Type B pancreatic cell (in vitro differentiated cells): ENCODE measurements at regions not wholly inside any gene's neighbourhood (a gene's known extent, or its start where the extent isn't known, plus 50 kb on each side); places are given as distances from the start of the nearest gene placed in this dataset.

Experiments
- DNase-seq: peaks from one replicate; pipeline ENCODE4 v3.0.0; 2021; ENCODE audit warnings: mixed read lengths; ENCODE audit not compliant: unreplicated experiment; ENCODE audit errors: extremely low spot score
- H3K27ac Mint-ChIP-seq: 2 replicates; pipeline ENCODE4 v1.8.0; 2021; ENCODE audit warnings: mild to moderate bottlenecking, mixed read lengths
- H3K27me3 Mint-ChIP-seq: 2 replicates; pipeline ENCODE4 v1.8.0; 2021; ENCODE audit warnings: mixed read lengths
- H3K36me3 Mint-ChIP-seq: 2 replicates; pipeline ENCODE4 v1.8.0; 2021; ENCODE audit warnings: mixed read lengths
- H3K4me1 Mint-ChIP-seq: one replicate; pipeline ENCODE4 v1.8.0; 2021; ENCODE audit warnings: mixed read lengths; ENCODE audit not compliant: unreplicated experiment
- H3K4me3 Mint-ChIP-seq: 2 replicates; pipeline ENCODE4 v1.8.0; 2021; ENCODE audit warnings: mild to moderate bottlenecking, mixed read lengths
- H3K9me3 Mint-ChIP-seq: 2 replicates; pipeline ENCODE4 v1.8.0; 2021; ENCODE audit warnings: mixed read lengths
- TF ChIP-seq, protein P1 (sequence below): fragments of 200-600 bp; sonication (generic); conservative IDR thresholded peaks from 2 replicates; pipeline ENCODE4 v1.5.0; 2021; ENCODE audit warnings: antibody characterized with exemption, mild to moderate bottlenecking

DNA sequence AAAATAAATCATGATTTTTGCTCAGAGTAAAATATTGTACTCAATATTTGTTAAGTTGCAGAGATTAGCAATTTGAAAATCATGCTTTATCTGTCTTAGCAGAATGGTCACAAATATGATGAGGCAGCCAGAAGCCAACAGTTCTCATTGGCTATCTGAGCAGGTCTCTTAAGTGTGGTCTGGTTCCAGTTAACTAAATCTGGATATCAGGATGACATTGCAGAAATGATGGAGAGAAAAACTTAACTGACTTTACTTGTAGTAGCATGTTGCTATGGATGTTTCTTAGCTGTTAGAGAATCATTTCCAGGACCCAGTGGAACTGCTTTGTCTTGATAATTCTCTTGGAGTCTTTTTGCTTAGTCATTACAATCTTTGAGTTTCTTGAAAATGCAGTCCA, 1070.3 kb downstream of the JRKL start:
- Mint-ChIP-seq H3K27ac (no peak overlapping the region), H3K9me3 (peaks cover 8% of the 10 kb centered on the region), H3K4me3 (no peak overlapping the region), H3K4me1 (no peaks in the 10 kb centered on the region), H3K36me3 (no peaks in the 10 kb centered on the region), H3K27me3 (no peaks in the 10 kb centered on the region)
- no peak for DNase-seq
- TF ChIP-seq, protein P1, sequence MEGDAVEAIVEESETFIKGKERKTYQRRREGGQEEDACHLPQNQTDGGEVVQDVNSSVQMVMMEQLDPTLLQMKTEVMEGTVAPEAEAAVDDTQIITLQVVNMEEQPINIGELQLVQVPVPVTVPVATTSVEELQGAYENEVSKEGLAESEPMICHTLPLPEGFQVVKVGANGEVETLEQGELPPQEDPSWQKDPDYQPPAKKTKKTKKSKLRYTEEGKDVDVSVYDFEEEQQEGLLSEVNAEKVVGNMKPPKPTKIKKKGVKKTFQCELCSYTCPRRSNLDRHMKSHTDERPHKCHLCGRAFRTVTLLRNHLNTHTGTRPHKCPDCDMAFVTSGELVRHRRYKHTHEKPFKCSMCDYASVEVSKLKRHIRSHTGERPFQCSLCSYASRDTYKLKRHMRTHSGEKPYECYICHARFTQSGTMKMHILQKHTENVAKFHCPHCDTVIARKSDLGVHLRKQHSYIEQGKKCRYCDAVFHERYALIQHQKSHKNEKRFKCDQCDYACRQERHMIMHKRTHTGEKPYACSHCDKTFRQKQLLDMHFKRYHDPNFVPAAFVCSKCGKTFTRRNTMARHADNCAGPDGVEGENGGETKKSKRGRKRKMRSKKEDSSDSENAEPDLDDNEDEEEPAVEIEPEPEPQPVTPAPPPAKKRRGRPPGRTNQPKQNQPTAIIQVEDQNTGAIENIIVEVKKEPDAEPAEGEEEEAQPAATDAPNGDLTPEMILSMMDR, result no peak

DNA sequence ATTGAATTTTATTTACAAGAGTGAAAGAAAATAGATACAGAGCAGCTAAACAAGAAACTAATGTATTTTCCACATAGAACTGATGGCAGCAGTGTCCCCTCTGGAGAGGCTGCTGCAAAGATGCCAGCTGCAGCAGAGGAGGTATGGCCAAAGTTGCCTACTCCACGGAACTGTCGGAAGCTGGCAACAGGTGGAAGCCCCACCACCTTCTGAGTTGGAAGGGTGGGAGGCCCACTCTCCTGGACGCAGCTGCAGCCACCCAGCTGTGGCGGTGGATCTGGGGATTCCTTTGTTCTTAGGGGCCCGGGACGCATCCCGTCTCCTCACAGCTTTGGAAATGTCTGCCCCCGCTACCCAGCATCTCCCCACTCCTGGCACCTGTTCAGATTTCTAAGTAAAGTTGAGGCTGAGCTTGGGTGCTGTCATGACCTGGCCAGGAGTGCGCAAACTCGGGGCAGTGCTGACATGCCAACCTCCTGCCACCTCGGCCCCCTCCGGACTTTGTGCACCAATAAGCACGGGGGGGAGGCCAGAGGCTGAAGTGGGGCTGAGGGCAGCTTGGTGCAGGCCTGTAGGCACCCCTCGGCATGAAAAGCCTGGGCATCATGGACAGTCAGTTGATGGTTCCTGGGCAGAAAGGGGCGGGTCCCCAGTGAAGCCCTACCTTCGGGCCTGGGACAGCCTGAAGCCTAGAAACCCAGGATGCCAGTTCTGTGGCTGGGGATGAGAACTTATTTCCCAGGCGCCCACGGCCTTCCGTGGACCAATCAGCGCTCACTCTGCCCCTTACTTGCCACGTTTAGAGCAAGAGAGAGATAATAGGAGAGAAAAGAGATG, 1071.4 kb downstream of the JRKL start:
- Mint-ChIP-seq H3K4me1 (no peaks in the 10 kb centered on the region), H3K36me3 (no peaks in the 10 kb centered on the region), H3K9me3 (peaks cover 8% of the 10 kb centered on the region), H3K4me3 (no peak overlapping the region), H3K27ac (no peak overlapping the region), H3K27me3 (no peaks in the 10 kb centered on the region)
- no peak for DNase-seq
- TF ChIP-seq, protein P1, result no peak

DNA sequence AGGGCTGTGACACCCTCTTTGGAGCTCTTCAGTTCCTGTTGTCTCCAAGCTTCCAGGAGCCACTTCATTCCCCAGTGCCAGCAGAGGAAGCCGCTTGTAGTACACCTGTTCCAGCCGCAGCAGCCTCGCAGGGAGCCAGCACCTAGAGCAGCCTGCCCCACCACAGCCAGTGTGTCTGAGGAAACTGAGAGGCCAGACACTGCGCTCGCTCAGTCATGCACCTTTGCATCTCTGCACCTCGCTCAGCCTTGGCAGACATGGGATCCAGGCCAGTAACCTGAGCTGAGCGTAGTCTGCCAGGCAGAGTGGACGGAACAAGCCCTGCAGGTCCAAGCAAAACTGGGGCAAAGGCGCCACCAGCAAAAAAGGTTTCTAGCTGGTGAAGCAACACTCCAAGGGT, 1072.1 kb downstream of the JRKL start:
- H3K27me3 Mint-ChIP-seq, result no peaks in the 10 kb centered on the region
- H3K4me1 Mint-ChIP-seq, result no peaks in the 10 kb centered on the region
- H3K27ac Mint-ChIP-seq, result no peak overlapping the region
- peaks cover 8% of the 10 kb centered on the region for H3K9me3 Mint-ChIP-seq
- TF ChIP-seq, protein P1, result no peak
- no peak for DNase-seq
- no peak overlapping the region for H3K4me3 Mint-ChIP-seq
- no peaks in the 10 kb centered on the region for H3K36me3 Mint-ChIP-seq

DNA sequence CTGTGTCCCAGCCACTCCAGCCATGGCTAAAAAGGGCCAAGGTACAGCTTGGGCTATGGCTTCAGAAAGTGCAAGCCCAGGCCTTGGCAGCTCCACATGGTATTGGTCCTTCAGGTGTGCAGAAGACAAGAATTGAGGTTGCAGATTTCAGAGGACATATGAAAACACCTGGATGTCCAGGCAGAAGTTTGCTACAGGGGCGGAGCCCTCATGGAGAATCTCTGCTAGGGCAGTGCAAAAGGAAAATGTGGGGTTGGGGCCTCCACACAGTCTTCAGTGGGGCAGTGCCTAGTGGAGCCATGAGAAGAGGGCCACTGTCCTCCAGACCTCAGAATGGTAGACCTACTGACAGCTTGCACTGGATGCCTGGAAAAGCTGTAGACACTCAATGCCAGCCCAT, 1074.1 kb downstream of the JRKL start:
- H3K27me3 Mint-ChIP-seq, result no peaks in the 10 kb centered on the region
- no peak for DNase-seq
- no peaks in the 10 kb centered on the region for H3K4me1 Mint-ChIP-seq
- peaks cover 15% of the 10 kb centered on the region for H3K9me3 Mint-ChIP-seq
- no peak overlapping the region for H3K4me3 Mint-ChIP-seq
- TF ChIP-seq, protein P1, result no peak
- no peaks in the 10 kb centered on the region for H3K36me3 Mint-ChIP-seq
- no peak overlapping the region for H3K27ac Mint-ChIP-seq

DNA sequence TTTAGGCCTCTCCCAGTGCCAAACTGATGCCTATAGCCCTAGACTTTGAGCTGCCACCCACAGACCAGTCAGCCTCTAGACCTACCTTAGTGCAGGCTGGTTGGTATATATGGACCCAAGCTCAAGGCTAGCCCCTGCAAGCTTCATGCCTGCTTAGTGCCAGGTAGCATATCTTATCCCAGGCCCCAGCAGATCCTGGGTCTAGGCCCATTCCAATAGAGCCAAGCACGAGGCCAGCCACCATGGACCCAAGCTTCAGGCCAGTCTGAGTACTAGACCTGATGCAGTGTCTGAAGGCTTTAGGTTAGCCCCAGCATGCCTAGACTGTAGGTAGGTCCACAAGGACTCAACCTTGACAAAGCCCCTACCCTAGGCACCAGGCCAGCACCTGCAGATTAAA, 1081.7 kb downstream of the JRKL start:
- TF ChIP-seq, protein P1, result no peak
- Mint-ChIP-seq H3K27me3 (no peaks in the 10 kb centered on the region), H3K4me1 (no peaks in the 10 kb centered on the region), H3K9me3 (peaks cover 11% of the 10 kb centered on the region), H3K4me3 (no peak overlapping the region), H3K27ac (no peak overlapping the region), H3K36me3 (no peaks in the 10 kb centered on the region)
- DNase-seq, result no peak
